ENCODE measurements at regions not wholly inside any gene's neighbourhood (a gene's known extent, or its start where the extent isn't known, plus 50 kb on each side); places are given as distances from the start of the nearest gene placed in this dataset.

DNA sequence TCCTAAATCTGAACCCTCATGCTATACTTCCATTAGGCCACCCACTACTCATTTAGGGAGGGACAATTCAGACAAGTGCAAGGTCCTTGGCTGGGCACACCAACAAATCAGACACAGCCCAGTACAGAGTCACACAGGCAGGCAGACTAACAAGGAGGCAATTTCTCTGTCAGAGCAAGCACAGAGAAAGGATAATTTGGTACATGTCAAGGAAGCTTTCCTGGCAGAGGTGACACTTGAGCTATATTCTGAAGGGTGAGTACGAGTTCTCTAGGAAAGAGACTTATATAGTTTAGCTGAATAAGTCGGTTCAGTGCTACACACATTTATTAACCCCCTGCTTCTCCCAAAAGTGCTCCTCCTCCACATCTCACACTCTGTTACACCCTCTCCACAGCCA lies 455.9 kb downstream of the OMA1 start:
- no peak overlapping the region for H3K4me3 ChIP-seq (ENCODE audit: low read depth, low read length)
- no peak for TF ChIP-seq CTCF (IDR thresholded peaks at IDR 0.05; ENCODE audit: low read depth, low read length, missing control alignments)
- DNase-seq (ENCODE audit: low read depth): no peak

GRCh38 chr1:58089898-58090534 lies 456.5 kb downstream of the OMA1 start:
- H3K4me3 ChIP-seq (ENCODE audit: low read depth, low read length): no peak overlapping the region
- DNase-seq (ENCODE audit: low read depth): no peak
- TF ChIP-seq CTCF (IDR thresholded peaks at IDR 0.05; ENCODE audit: low read depth, low read length, missing control alignments): no peak

- DNase-seq (ENCODE audit: low read depth): no peak
- no peak overlapping the region for H3K4me3 ChIP-seq (ENCODE audit: low read depth, low read length)
- no peak for TF ChIP-seq CTCF (IDR thresholded peaks at IDR 0.05; ENCODE audit: low read depth, low read length, missing control alignments)
These were observed 462.3 kb downstream of the OMA1 start for GRCh38 chr1:58084266-58084665.

DNA sequence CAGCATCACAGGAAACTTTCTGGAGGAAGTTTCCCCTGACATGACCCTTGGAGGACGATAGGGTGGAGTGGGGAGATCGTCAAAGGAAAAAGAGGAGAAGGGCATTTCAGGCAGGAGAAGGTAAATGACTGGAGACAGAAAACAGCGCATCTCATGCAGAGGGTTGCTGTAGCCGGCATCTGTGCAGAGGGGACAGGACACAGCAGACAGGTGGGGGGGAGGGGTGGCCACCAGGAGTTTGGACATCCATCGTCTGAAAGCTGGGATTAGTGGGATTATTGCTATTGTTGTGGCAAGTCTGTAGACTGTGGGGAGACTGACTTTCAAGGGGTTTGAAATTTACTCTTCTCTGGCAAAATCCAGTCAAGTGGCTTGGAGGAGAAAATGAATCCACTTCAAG lies 463.9 kb downstream of the OMA1 start:
- DNase-seq (ENCODE audit: low read depth): no peak
- H3K4me3 ChIP-seq (ENCODE audit: low read depth, low read length): no peak overlapping the region
- no peak for TF ChIP-seq CTCF (IDR thresholded peaks at IDR 0.05; ENCODE audit: low read depth, low read length, missing control alignments)

GRCh38 chr1:58076258-58076657 lies 470.3 kb downstream of the OMA1 start:
- DNase-seq (ENCODE audit: low read depth): no peak
- no peak for TF ChIP-seq CTCF (IDR thresholded peaks at IDR 0.05; ENCODE audit: low read depth, low read length, missing control alignments)
- no peak overlapping the region for H3K4me3 ChIP-seq (ENCODE audit: low read depth, low read length)

GRCh38 chr1:58075188-58075578 lies 471.3 kb downstream of the OMA1 start:
- DNase-seq (ENCODE audit: low read depth): no peak
- H3K4me3 ChIP-seq (ENCODE audit: low read depth, low read length): no peak overlapping the region
- TF ChIP-seq CTCF (IDR thresholded peaks at IDR 0.05; ENCODE audit: low read depth, low read length, missing control alignments): no peak

GRCh38 chr1:58072450-58072849 lies 474.1 kb downstream of the OMA1 start:
- no peak for DNase-seq (ENCODE audit: low read depth)
- no peak overlapping the region for H3K4me3 ChIP-seq (ENCODE audit: low read depth, low read length)
- TF ChIP-seq CTCF (IDR thresholded peaks at IDR 0.05; ENCODE audit: low read depth, low read length, missing control alignments): no peak

Measured in GM12864 (cell line).